HG02884 (cell line): ENCODE measurements at regions not wholly inside any gene's neighbourhood (a gene's known extent, or its start where the extent isn't known, plus 50 kb on each side); places are given as distances from the start of the nearest gene placed in this dataset.

Experiments
- ATAC-seq: cut with Tn5 transposase; IDR thresholded peaks from one replicate; pipeline ENCODE4 v1.9.1; 2021; ENCODE audit warnings: mild to moderate bottlenecking, moderate library complexity; ENCODE audit not compliant: unreplicated experiment

DNA sequence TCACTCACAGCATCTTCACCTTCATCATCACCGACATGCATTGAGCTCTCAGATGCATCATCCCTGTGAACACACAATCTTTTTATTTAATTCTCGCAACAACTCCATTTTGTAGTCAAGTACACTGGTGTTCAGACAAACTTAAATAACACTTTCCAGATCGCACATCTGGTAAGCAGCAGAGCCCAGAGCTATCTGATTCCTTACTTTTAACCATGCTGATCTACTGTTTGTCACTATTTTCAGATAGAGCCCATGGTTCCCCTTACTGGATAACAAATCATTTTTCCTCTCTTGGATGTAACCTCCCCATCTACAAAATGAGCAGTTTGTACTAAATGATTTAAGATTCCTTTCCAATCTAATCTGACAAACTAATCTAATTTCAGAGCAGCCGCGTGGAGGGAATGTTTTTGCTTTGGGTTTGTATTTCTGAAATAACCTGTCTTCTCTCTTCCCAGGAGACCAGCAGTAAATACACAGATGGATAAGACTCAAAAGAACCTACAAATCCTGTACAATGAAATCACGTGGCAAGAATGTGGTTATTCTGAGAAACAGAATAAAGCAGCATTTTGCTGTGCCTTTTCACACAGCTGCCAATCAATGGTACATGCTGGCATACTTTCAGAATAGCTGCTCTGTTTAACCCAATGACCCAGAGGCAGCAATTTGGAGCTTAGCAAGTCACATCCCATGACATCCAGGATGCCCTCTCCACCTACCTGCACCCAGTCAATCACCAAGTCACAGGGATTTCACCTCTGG lies 72.9 kb upstream of the CCL2 start:
- no peak for ATAC-seq

- no peak for ATAC-seq
Observed at GRCh38 chr17:34195987-34196386, 59.1 kb upstream of the CCL2 start.

DNA sequence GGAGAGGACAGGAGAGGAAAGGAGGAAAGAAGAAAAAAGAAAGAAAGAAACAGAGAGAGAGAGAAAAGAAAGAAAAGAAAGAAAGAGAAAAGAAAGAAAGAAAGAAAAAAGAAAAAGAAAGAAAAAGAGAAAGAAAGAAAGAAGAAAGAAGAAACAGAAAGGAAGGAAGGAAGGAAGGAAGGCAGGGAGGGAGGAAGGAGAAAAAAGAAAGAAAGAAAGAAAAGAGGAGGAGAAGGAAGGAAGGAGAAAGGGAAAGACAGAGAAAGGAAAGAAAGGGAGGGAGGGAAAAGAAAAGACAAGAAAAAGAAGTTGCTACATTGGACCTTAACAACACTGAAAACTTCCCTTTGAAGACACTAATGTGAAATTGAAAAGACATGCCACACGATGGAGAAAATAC lies 56.6 kb upstream of the CCL2 start:
- ATAC-seq, result no peak

GRCh38 chr17:34199454-34199853 lies 55.6 kb upstream of the CCL2 start:
- no peak for ATAC-seq

- no peak for ATAC-seq
Observed at GRCh38 chr17:34199932-34200534, 55.1 kb upstream of the CCL2 start.

DNA sequence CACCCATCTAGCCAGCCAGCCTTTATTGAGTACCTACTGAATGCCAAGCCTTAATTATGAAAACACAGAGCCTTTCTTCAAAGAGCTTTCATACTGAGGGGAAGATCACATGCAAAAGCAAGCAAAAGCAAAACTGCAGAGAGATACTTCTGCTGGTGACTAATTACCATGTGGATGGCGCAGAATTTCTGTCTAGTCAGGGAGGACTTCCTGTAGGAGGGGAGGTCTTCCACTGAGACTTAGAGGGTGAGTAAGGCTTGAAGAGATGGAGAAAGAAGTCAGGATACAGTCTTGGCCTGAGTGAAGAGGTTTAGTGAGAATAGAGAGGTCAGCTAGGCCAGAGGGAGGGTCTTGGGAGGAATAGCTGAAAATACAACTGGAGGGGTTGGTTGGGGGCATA lies 53.9 kb upstream of the CCL2 start:
- ATAC-seq, result no peak

GRCh38 chr17:34201767-34202166 lies 53.3 kb upstream of the CCL2 start:
- ATAC-seq, result no peak

DNA sequence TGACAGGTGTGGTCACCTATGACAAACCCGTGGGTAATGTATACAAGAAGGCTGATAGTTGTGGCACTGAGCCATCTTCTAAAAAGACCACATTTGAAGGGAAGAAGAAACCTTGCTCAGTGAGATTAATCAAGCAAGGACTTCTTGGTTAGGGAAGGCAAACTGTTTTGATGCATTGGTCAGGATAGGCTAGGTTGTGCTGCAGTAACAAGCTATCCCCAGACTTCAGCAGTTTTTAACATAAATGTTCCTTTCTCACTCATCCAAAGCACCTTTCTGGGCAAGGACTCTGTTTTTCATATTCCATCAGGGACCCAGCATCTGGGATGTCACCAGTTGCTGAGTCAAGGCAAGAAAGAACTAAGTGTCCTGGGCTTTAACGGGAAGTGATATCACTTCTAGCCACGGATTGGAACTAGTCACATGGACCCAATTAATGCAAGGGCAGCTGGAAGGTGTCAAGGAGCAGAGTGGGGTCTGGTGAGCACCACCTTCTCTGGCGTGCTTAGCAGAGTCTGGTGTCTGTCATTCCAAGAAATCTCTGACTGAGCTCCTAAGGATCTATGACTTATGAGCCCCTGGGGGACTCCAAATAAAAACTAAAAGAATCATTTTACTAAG lies 52.0 kb upstream of the CCL2 start:
- ATAC-seq, result no peak

GRCh38 chr17:34204402-34204801 lies 50.7 kb upstream of the CCL2 start:
- ATAC-seq, result no peak
